Thoracic aorta (tissue), 2 donors: ENCODE measurements at regions not wholly inside any gene's neighbourhood (a gene's known extent, or its start where the extent isn't known, plus 50 kb on each side); places are given as distances from the start of the nearest gene placed in this dataset.

Experiments
- ATAC-seq: fragments of 150-250 bp; one replicate; pipeline ENCODE4 v1.8.0; 2017; ENCODE audit warnings: low read depth; ENCODE audit not compliant: insufficient number of reproducible peaks, low FRiP score
- DNase-seq: peaks from one replicate; pipeline ENCODE4 v3.0.0-alpha.2; 2020; ENCODE audit warnings: low spot score
- H3K27ac ChIP-seq, 2 donors: fragments of 200-600 bp; sonication (generic); 1 replicate in 1 of 2; 2 replicates in 1 of 2; pipeline ENCODE4 v1.5.1; 2016; ENCODE audit warnings: mild to moderate bottlenecking in 2 of 2, moderate library complexity in 2 of 2
- H3K27me3 ChIP-seq: fragments of 200-600 bp; sonication (generic); replicated peaks from 2 replicates; pipeline ENCODE4 v1.6.0; 2016; ENCODE audit warnings: mild to moderate bottlenecking; ENCODE audit not compliant: insufficient read depth
- H3K36me3 ChIP-seq: fragments of 200-600 bp; sonication (generic); one replicate; pipeline ENCODE4 v1.5.1; 2016
- H3K4me1 ChIP-seq, 2 donors: fragments of 200-600 bp; sonication (generic); 1 replicate in 1 of 2; 2 replicates in 1 of 2; pipeline versions ENCODE4 v1.5.1 to v1.6.0; 2016; ENCODE audit warnings: low read depth in 2 of 2, mild to moderate bottlenecking in 1 of 2; ENCODE audit not compliant: control insufficient read depth in 1 of 2
- H3K4me3 ChIP-seq: fragments of 200-600 bp; sonication (generic); 2 replicates; pipeline ENCODE4 v1.5.1; 2016; ENCODE audit warnings: mild to moderate bottlenecking
- H3K9me3 ChIP-seq: fragments of 200-600 bp; sonication (generic); 2 replicates; pipeline ENCODE4 v1.5.1; 2016
- CTCF ChIP-seq: fragments of 200-600 bp; sonication (generic); IDR thresholded peaks from one replicate; pipeline ENCODE4 v1.5.1; 2019; ENCODE audit warnings: antibody characterized with exemption

DNA sequence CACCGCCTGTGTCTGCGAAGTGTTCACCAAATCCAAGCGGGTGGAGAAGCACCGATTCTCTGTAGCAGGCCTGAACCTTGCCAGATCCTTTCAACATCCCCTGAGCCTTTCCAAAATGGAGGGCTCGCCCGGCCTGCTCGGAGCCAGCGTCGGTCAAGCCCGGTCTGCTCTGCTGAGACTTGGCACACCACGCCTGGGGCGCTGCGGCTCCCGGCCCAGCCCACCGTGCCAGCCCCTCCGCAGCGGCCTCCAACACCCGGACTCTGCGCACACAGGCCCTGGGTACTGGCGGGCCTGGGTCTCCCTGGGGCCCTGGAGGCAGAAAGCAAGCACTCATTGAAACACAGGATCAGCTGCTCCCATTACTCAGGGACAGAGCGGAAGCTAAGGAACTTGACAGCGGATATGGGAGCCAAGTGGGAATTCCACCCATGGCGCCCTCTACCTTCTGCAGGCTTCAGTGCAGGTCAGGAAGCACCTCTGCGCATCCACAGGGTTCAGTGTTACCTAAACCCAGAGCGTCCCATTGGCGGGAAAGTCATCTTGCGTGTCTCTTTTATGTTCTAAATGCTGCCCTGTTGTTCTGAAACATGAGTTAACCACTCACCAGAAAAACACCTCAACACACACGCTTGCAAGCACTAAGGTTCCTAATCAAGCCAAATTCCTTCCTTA, 159.9 kb downstream of the ZBTB18 start:
- no peaks in the 10 kb centered on the region for H3K27me3 ChIP-seq
- H3K4me1 ChIP-seq, result peaks cover 8 to 35% of the 10 kb centered on the region in 2 donors
- DNase-seq, result no peak
- H3K4me3 ChIP-seq, result no peak overlapping the region
- H3K36me3 ChIP-seq, result no peaks in the 10 kb centered on the region
- H3K9me3 ChIP-seq, result no peaks in the 10 kb centered on the region
- H3K27ac ChIP-seq, result no peak overlapping the region
- no peak for TF ChIP-seq CTCF
- ATAC-seq, result no peak

GRCh38 chr1:244211559-244211944, 160.5 kb downstream of the ZBTB18 start:
- no peak for DNase-seq
- Histone ChIP-seq H3K9me3 (no peaks in the 10 kb centered on the region), H3K27me3 (no peaks in the 10 kb centered on the region), H3K4me3 (no peak overlapping the region), H3K27ac (no peak overlapping the region), H3K4me1 (peaks cover 8 to 35% of the 10 kb centered on the region in 2 donors), H3K36me3 (no peaks in the 10 kb centered on the region)
- no peak for TF ChIP-seq CTCF
- ATAC-seq, result peak; percentile 41

GRCh38 chr1:244212219-244212618, 161.1 kb downstream of the ZBTB18 start:
- no peak overlapping the region for H3K27ac ChIP-seq

GRCh38 chr1:244212797-244213475, 161.9 kb downstream of the ZBTB18 start:
- no peak overlapping the region for H3K27ac ChIP-seq
- no peak for TF ChIP-seq CTCF
- peaks cover 5 to 35% of the 10 kb centered on the region in 2 donors for H3K4me1 ChIP-seq
- ATAC-seq (no peak), DNase-seq (no peak)
- H3K9me3 ChIP-seq, result no peaks in the 10 kb centered on the region
- no peaks in the 10 kb centered on the region for H3K27me3 ChIP-seq
- H3K4me3 ChIP-seq, result no peak overlapping the region
- H3K36me3 ChIP-seq, result no peaks in the 10 kb centered on the region

More at GRCh38 chr1:244212219-244212618, 161.1 kb downstream of the ZBTB18 start:
- H3K4me3 ChIP-seq, result no peak overlapping the region
- no peaks in the 10 kb centered on the region for H3K9me3 ChIP-seq
- DNase-seq, result no peak
- peaks cover 8 to 35% of the 10 kb centered on the region in 2 donors for H3K4me1 ChIP-seq
- no peak for TF ChIP-seq CTCF
- ATAC-seq, result no peak
- no peaks in the 10 kb centered on the region for H3K27me3 ChIP-seq
- H3K36me3 ChIP-seq, result no peaks in the 10 kb centered on the region

- TF ChIP-seq CTCF, result no peak
- H3K27ac ChIP-seq, result no peak overlapping the region
- H3K4me1 ChIP-seq, result peaks cover 5 to 35% of the 10 kb centered on the region in 2 donors
- ATAC-seq (no peak), DNase-seq (no peak)
- H3K9me3 ChIP-seq, result no peaks in the 10 kb centered on the region
- H3K27me3 ChIP-seq, result no peaks in the 10 kb centered on the region
- no peak overlapping the region for H3K4me3 ChIP-seq
- H3K36me3 ChIP-seq, result no peaks in the 10 kb centered on the region
Observed at GRCh38 chr1:244214009-244214967, 163.2 kb downstream of the ZBTB18 start.
